NCI-H524 (cell line): ENCODE measurements at regions not wholly inside any gene's neighbourhood (a gene's known extent, or its start where the extent isn't known, plus 50 kb on each side); places are given as distances from the start of the nearest gene placed in this dataset.

ENCODE experiments used
- DNase-seq, 2 experiments: peaks; one replicate each; lab custom pipeline; 2025; lab: John Stamatoyannopoulos, UW

DNA sequence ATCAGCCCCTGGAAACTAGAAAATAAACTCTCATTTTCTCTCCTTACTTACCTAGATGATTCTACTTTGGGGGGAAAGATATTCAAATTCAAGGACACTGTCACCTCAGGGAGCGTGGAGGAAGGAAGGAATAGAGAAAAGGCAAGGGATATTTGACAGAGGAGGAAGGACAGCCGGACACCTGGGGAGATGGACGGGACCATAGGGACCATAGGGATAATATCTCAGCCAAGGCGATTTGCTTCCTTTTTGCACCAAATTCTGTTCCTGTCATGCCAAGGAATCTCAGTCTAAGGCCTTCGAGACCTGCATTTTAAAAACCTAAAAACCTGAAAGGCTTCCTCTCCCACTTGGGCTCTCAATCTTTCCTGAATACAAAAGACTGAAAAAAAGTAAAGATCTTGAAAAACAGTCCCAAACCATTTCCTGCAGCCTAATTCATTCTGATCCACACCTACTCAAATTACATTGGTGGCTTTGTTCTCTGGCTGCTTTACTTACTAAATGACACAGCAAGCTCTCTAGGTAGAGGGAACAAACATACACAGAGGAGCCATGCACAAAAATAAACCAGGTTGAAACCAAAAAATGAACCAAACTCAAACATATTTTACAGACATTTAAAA, 73.9 kb upstream of the SLC24A5 start:
- no peak for DNase-seq

DNA sequence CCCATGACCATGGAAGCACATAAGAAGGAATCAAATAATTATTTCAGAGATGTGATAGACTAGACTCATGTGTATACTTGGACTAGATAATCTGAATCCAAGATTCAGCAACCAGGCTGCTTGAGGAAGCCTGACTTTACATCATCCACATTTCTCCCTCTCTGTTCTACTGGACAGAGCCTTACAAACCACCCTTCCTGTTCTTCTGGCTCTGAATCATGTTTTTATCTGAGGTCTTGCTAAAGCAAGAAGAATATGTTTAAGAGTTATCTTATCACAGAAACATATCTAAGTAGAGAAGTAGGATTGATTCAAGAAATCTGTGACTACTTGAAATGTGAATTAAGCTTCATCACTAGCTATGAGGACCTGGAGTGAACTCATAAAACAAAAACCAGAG, 71.1 kb upstream of the SLC24A5 start:
- no peak for DNase-seq

DNA sequence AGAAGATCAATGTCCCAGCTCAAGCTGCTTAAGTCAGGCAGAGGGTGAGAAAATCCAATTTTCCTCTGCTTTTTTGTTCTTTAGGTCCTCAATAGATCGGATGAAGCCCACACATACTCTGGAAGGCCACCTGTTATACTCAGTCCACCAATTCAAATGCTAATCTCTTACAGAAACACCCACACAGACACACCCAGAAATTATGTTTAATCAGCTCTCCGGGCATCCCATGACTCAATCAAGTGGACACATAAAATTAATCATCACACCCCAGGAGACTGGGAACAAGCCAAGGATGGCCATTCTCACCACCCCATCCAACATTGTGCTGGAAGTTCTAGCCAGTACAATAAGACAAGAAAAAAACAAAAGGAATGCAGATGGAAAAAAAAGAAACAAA, 67.8 kb upstream of the SLC24A5 start:
- peak in 1 of 2 experiments; percentile 44 for DNase-seq

DNA sequence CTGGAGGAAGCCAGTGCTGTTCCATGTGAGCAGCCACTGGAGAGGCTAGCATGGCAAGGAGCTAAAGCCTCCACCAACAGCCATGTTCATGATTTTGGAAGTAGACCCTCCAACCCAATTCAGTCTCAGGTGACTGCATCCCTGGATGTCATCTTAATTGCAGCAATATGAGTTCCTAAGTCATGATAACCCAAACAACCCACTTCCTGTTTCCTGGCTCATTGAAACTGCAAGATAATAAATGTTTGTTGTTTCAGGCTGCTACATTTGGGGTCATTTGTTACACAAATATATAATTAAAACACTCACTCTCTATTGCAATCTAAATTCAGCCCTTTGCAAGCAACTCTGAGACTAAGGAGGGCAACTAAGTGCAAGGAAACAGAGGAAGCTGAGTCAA, 62.4 kb upstream of the SLC24A5 start:
- DNase-seq: no peak

DNA sequence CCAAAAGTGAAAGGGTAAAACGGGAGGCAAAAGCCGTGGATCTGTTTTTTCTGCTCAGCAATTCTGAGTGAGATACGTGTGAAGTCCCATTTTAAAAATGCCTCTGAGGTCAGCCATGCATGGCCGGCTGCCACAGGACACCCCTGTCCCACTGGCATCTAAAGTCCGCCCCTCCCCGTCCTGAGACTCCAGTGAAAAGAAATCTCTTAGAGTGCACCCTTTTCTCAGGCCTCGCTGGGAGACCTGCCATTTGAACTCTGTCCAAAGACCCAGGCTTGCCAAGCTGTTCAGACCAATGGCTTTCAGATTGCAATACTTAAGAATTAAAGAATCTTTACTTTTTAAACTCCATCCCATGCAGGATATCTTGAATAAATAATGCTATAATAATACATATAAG, 61.0 kb upstream of the SLC24A5 start:
- no peak for DNase-seq

DNA sequence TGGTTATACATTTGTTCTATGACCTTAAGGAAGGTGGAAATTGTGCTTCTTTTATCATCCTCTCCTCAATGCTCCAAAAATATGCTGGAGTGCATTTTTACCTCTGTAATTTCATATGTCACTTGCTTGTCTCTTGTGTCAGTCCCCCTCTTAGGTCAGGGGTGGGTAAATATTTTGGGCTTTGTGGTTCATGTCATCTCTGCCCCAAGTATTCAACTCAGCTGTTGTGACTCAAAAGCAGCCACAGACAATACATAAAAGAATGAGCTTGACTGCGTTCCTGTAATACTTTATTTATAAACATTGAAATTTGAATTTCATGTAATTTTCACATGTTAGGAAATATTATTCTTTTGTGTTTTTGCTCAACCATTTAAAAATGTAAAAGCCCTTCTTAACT, 60.4 kb upstream of the SLC24A5 start:
- no peak for DNase-seq

DNA sequence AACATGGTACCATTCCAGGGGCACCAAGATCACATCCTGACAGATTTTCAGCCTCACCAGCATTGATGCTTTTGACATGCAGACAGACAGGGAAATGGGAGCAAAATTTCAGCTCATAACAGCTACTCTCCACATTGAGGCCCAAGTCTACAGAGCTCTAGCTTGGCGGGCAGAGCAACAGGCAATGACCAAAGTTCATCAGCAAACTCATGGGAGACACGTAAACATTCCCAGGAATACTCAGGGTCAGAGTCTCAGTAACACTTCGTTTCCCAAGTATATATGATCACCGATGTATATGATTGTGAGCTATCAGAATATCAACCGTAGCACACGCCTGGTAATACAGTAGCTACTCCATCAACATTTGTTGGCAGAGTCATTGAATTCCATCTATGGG, 59.2 kb upstream of the SLC24A5 start:
- no peak for DNase-seq

DNA sequence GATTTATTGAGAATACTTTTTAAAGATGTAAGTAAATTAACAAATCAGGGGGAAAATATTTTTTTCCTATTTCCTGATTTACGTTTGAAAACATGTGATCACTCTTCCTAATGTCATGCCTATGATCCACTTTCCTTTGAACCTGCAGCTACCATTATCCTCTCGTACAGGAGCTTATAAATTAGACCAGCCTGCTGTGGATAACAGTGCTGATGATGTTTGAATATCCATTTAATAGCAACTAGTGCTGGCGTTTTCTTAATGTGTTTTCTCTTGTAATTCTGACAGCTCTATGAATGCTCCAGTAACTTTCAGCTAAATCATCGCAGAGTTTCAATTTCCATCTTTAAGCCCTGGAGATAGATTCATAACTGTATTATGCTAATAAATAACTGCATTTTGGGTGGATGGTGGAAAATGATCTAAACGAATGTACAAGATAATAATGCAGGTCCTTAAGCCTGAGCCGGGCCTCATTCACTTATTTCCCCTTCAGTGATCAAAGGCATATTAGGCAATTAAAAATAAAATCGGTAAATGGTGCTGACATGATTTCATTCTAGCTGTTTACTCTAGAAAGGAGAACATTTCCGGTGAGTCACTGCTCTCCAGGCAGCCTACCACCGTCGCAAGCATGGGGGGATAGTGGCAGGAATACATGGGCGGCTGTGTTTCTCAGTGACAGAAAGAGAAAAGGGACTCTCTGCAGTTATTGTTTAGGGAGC, 58.5 kb upstream of the SLC24A5 start:
- DNase-seq: peak in 1 of 2 experiments; percentile 14

DNA sequence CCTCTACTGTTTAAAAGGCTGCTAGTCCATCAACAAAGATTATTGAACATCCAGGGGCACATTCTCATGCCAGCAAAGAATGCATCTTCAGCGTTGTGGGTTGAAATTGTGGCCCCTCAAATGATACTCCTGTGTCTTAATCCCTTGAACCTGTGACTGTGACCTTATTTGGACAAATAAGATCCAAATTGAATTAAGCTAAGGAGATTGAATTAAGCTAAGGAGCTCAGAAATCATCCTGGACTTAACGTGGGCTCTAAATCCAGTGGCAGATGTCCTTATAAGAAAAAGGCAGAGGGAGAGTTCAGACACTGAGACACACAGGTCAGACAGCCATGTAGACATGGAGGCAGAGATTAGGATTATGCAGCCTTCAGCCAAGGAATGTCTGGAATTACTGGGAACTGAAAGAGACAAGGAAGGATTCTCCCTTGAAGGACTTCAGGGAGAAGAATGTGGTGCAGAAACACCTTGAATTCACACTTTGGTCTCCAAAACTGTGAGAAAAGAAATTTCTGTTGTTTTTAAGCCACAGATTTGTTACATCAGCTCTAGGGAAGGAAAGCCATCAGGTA, 57.3 kb upstream of the SLC24A5 start:
- DNase-seq: peak; percentile 21 to 86

DNA sequence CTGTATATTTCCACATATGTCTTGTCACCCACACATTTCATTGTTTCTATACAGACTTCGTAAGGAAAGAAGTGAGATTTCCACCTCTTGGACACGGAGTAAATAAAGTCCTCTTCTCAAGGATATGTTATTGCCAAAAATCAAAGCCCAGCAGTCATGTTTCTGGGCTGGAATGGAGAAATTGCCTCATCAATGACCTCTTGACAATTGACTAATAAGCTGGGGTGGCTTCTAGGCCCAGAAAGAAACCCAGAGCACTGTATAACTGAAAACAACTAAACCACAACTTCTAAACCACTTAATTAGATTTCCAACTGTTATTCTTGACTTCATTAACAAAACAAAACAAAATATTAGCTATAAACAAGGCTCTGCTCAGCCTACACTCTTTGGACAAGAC, 56.4 kb upstream of the SLC24A5 start:
- DNase-seq: no peak

DNA sequence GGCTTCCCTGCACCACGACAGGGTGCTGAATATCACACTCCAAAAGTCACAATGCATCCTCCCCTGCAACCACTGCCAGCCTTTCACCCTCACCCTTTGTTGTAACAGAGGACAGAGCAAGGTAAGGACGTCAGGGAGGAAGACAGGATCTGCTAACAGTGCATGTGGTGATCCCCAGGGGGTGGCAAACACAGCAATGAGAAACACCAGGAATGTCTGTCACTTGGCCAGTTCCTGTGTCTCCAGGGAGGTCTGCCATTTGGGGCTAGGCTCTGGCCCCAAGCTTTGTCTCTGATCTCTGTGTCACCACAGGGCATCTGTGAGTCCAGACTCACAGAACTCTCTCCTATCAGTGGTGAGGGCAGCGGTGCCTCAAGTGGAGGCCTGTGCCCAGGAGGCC, 54.3 kb upstream of the SLC24A5 start:
- no peak for DNase-seq
